GM12891 (cell line): ENCODE measurements at regions not wholly inside any gene's neighbourhood (a gene's known extent, or its start where the extent isn't known, plus 50 kb on each side); places are given as distances from the start of the nearest gene placed in this dataset.

Source experiments
- POLR2A ChIP-seq: IDR thresholded peaks from 2 replicates; pipeline ENCODE4 v1.6.1; 2011; ENCODE audit warnings: low read depth, low read length, control low read depth
- POLR2AphosphoS5 ChIP-seq: IDR thresholded peaks from 2 replicates; pipeline ENCODE4 v1.6.1; 2011; ENCODE audit warnings: low read depth, low read length, control low read depth
- POU2F2 ChIP-seq: IDR thresholded peaks from 2 replicates; pipeline ENCODE4 v1.6.1; 2011; ENCODE audit warnings: low read depth, mild to moderate bottlenecking, control low read depth, low read length, moderate library complexity
- TAF1 ChIP-seq: IDR thresholded peaks from 2 replicates; pipeline ENCODE4 v1.6.1; 2011; ENCODE audit warnings: low read depth, low read length, control low read depth

DNA sequence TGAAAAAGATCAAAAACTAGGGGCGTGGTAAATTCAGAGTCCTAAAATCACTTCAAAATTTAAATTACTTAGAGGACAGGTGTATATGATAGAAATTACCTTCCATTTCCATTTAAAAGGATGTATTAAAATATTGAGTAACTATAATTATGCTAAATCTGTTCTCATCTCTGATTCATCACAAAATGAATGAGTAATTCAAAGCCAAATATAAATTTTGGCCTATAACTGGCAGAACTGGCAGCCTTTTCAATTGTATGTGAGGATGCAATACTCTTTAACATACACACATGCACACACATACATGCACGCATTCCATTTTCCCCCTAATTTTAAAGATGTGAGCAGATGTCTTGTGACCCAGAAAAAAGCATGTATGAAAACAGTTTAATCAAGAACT is 194.6 kb downstream of the EPM2A start:
- TF ChIP-seq POLR2A (no peak), POLR2AphosphoS5 (no peak), TAF1 (no peak), POU2F2 (no peak)
